Neural cell (in vitro differentiated cells): ENCODE measurements at regions not wholly inside any gene's neighbourhood (a gene's known extent, or its start where the extent isn't known, plus 50 kb on each side); places are given as distances from the start of the nearest gene placed in this dataset.

Experiments used
- H2AFZ ChIP-seq: fragments of 200-600, 300-800 bp; sonication (generic), shearing (Covaris generic); 2 replicates; pipeline ENCODE4 v1.6.0; 2014; ENCODE audit warnings: low read depth, mild to moderate bottlenecking, antibody characterized with exemption, low read length, moderate library complexity
- H3F3A ChIP-seq: fragments of 200-600 bp; shearing (Covaris generic); 2 replicates; pipeline ENCODE4 v1.6.1; 2016; ENCODE audit warnings: mild to moderate bottlenecking, moderate library complexity, mixed read lengths, antibody characterized with exemption, low read length; ENCODE audit not compliant: insufficient read depth, poor library complexity, severe bottlenecking
- H3K27ac ChIP-seq: fragments of 200-600, 300-800 bp; sonication (generic), shearing (Covaris generic); 2 replicates; pipeline ENCODE4 v1.5.1; 2014; ENCODE audit warnings: mild to moderate bottlenecking, low read length, moderate library complexity
- H3K27me3 ChIP-seq: fragments of 300-800, 200-600 bp; sonication (generic), shearing (Covaris generic); 2 replicates; pipeline ENCODE4 v1.6.0; 2014; ENCODE audit warnings: mild to moderate bottlenecking, low read depth, low read length, moderate library complexity; ENCODE audit not compliant: insufficient read depth
- H3K36me3 ChIP-seq: fragments of 300-800, 200-600 bp; sonication (generic), shearing (Covaris generic); 2 replicates; pipeline ENCODE4 v1.5.1; 2014; ENCODE audit warnings: mild to moderate bottlenecking, antibody characterized with exemption, low read length, moderate library complexity; ENCODE audit not compliant: insufficient read depth
- H3K4me2 ChIP-seq: fragments of 300-800, 200-600 bp; sonication (generic), shearing (Covaris generic); 2 replicates; pipeline ENCODE4 v1.6.0; 2014; ENCODE audit warnings: mild to moderate bottlenecking, low read length
- H3K4me3 ChIP-seq: fragments of 300-800, 200-600 bp; sonication (generic), shearing (Covaris generic); 2 replicates; pipeline ENCODE4 v1.5.1; 2014; ENCODE audit warnings: mild to moderate bottlenecking, low read length, moderate library complexity
- H3K79me2 ChIP-seq: fragments of 200-600 bp; shearing (Covaris generic); replicated peaks from 2 replicates; pipeline ENCODE4 v1.6.0; 2014; ENCODE audit warnings: mild to moderate bottlenecking, low read length, moderate library complexity; ENCODE audit not compliant: insufficient read depth
- H3K9ac ChIP-seq: fragments of 300-800, 200-600 bp; sonication (generic), shearing (Covaris generic); 2 replicates; pipeline ENCODE4 v1.6.1; 2016; ENCODE audit warnings: mild to moderate bottlenecking, low read length, mixed read lengths
- H3K9me2 ChIP-seq: fragments of 200-600 bp; shearing (Covaris generic); 2 replicates; pipeline ENCODE4 v1.6.1; 2016; ENCODE audit warnings: mild to moderate bottlenecking, low read length, mixed read lengths; ENCODE audit not compliant: insufficient read depth
- H3K9me3 ChIP-seq: fragments of 200-600, 300-800 bp; sonication (generic), shearing (Covaris generic); 2 replicates; pipeline ENCODE4 v1.6.1; 2016; ENCODE audit warnings: mild to moderate bottlenecking, mixed run types, low read length, moderate library complexity, mixed read lengths
- H4K20me1 ChIP-seq: fragments of 200-600 bp; shearing (Covaris generic); 2 replicates; pipeline ENCODE4 v1.6.1; 2016; ENCODE audit warnings: mild to moderate bottlenecking, mixed run types; ENCODE audit not compliant: insufficient read depth
- CTCF ChIP-seq: fragments of 450-650 bp; IDR thresholded peaks from 2 replicates; pipeline ENCODE4 v1.5.1; 2014; ENCODE audit warnings: antibody characterized with exemption, mild to moderate bottlenecking, moderate library complexity; ENCODE audit not compliant: poor library complexity, severe bottlenecking
- EP300 ChIP-seq: fragments of 450-650 bp; conservative IDR thresholded peaks from 2 replicates; pipeline ENCODE4 v1.6.1; 2014; ENCODE audit warnings: antibody characterized with exemption, mild to moderate bottlenecking, moderate library complexity; ENCODE audit not compliant: poor library complexity, severe bottlenecking
- EZH2 ChIP-seq: fragments of 200-600, 300-800 bp; shearing (Covaris generic), sonication (generic); IDR thresholded peaks from 2 replicates; pipeline ENCODE4 v1.6.1; 2014; ENCODE audit warnings: antibody characterized with exemption, low read length, borderline replicate concordance, mild to moderate bottlenecking; ENCODE audit not compliant: insufficient read depth, poor library complexity, severe bottlenecking
- MXI1 ChIP-seq: fragments of 450-650 bp; conservative IDR thresholded peaks from 2 replicates; pipeline ENCODE4 v1.6.1; 2014; ENCODE audit warnings: antibody characterized with exemption, mild to moderate bottlenecking; ENCODE audit not compliant: poor library complexity, severe bottlenecking
- POLR2AphosphoS5 ChIP-seq: IDR thresholded peaks from 2 replicates; pipeline ENCODE4 v1.6.1; 2012
- RAD21 ChIP-seq: fragments of 450-650 bp; conservative IDR thresholded peaks from 2 replicates; pipeline ENCODE4 v1.6.1; 2014; ENCODE audit warnings: antibody characterized with exemption, mild to moderate bottlenecking, moderate library complexity
- REST ChIP-seq: IDR thresholded peaks from 2 replicates; pipeline ENCODE4 v1.6.1; 2012; ENCODE audit warnings: borderline replicate concordance
- SMC3 ChIP-seq: fragments of 450-650 bp; conservative IDR thresholded peaks from 2 replicates; pipeline ENCODE4 v1.6.1; 2014; ENCODE audit warnings: antibody characterized with exemption, mild to moderate bottlenecking, moderate library complexity; ENCODE audit not compliant: poor library complexity
- TAF1 ChIP-seq: IDR thresholded peaks from 2 replicates; pipeline ENCODE4 v1.6.1; 2012; ENCODE audit warnings: low read depth

- TF ChIP-seq EP300 (no peak), POLR2AphosphoS5 (no peak), SMC3 (no peak), CTCF (no peak), REST (no peak), TAF1 (no peak), RAD21 (no peak), EZH2 (no peak)
- H3K4me2 ChIP-seq, result no peak overlapping the region
- no peaks in the 10 kb centered on the region for H4K20me1 ChIP-seq
- no peaks in the 10 kb centered on the region for H3K9me2 ChIP-seq
- no peak overlapping the region for H2AFZ ChIP-seq
- H3K9me3 ChIP-seq, result no peaks in the 10 kb centered on the region
- no peak overlapping the region for H3K27ac ChIP-seq
- no peak overlapping the region for H3K9ac ChIP-seq
- H3K27me3 ChIP-seq, result no peaks in the 10 kb centered on the region
- H3K36me3 ChIP-seq, result no peaks in the 10 kb centered on the region
- no peak overlapping the region for H3K4me3 ChIP-seq
- H3F3A ChIP-seq, result no peaks in the 10 kb centered on the region
- no peaks in the 10 kb centered on the region for H3K79me2 ChIP-seq
These were observed 167.0 kb upstream of the ZC3H15 start for GRCh38 chr2:186319105-186319504.

- TF ChIP-seq SMC3 (no peak), EZH2 (no peak), MXI1 (no peak), REST (no peak), TAF1 (no peak)
- Histone ChIP-seq H3K4me3 (no peak overlapping the region), H3K9ac (no peak overlapping the region), H3F3A (no peaks in the 10 kb centered on the region), H3K4me2 (no peak overlapping the region), H3K36me3 (no peaks in the 10 kb centered on the region), H3K27me3 (no peaks in the 10 kb centered on the region), H3K9me3 (no peaks in the 10 kb centered on the region), H2AFZ (no peak overlapping the region), H3K9me2 (no peaks in the 10 kb centered on the region), H4K20me1 (no peaks in the 10 kb centered on the region), H3K27ac (no peak overlapping the region), H3K79me2 (no peaks in the 10 kb centered on the region)
These were observed 160.1 kb upstream of the ZC3H15 start for GRCh38 chr2:186325827-186326535.
